SJSA1 (cell line): ENCODE measurements at regions not wholly inside any gene's neighbourhood (a gene's known extent, or its start where the extent isn't known, plus 50 kb on each side); places are given as distances from the start of the nearest gene placed in this dataset.
"Not testable (repeated sequence)": the region's sequence is repeated elsewhere in the genome, so short reads cannot be mapped to it uniquely, and the experiment has no call there.

Experiments
- DNase-seq, 2 experiments: peaks; one replicate each; pipeline ENCODE4 v3.0.0-alpha.2; 2015 to 2020; ENCODE audit warnings: low spot score in 2 of 2, low read depth in 1 of 2
- H3K27ac ChIP-seq: fragments of 250-450 bp; sonication (Bioruptor Pico); 2 replicates; pipeline ENCODE4 v1.5.1; 2020; ENCODE audit warnings: mild to moderate bottlenecking, moderate library complexity
- H3K27me3 ChIP-seq: fragments of 250-450 bp; sonication (Bioruptor Pico); replicated peaks from 2 replicates; pipeline ENCODE4 v1.5.1; 2020; ENCODE audit warnings: mild to moderate bottlenecking, moderate library complexity
- H3K36me3 ChIP-seq: fragments of 250-450 bp; sonication (Bioruptor Pico); 2 replicates; pipeline ENCODE4 v1.5.1; 2020; ENCODE audit warnings: mild to moderate bottlenecking
- H3K4me1 ChIP-seq: fragments of 250-450 bp; sonication (Bioruptor Pico); replicated peaks from 2 replicates; pipeline ENCODE4 v1.6.1; 2021; ENCODE audit warnings: mild to moderate bottlenecking
- H3K4me3 ChIP-seq: fragments of 250-450 bp; sonication (Bioruptor Pico); 2 replicates; pipeline ENCODE4 v1.5.1; 2020; ENCODE audit warnings: mild to moderate bottlenecking
- H3K9me3 ChIP-seq: fragments of 250-450 bp; sonication (Bioruptor Pico); replicated peaks from 2 replicates; pipeline ENCODE4 v1.5.1; 2020; ENCODE audit warnings: mild to moderate bottlenecking

GRCh38 chr3:145900056-145900829, 260.7 kb downstream of the PLOD2 start:
- no peak for DNase-seq
- Histone ChIP-seq H3K9me3 (no peaks in the 10 kb centered on the region), H3K4me1 (no peaks in the 10 kb centered on the region), H3K27me3 (no peaks in the 10 kb centered on the region), H3K36me3 (no peaks in the 10 kb centered on the region), H3K4me3 (no peak overlapping the region), H3K27ac (no peak overlapping the region)

- no peak for DNase-seq
These were observed 258.8 kb downstream of the PLOD2 start for GRCh38 chr3:145902166-145902565.

GRCh38 chr3:145903472-145904013, 257.4 kb downstream of the PLOD2 start:
- Histone ChIP-seq H3K27ac (no peak overlapping the region), H3K4me1 (no peaks in the 10 kb centered on the region), H3K27me3 (no peaks in the 10 kb centered on the region), H3K4me3 (no peak overlapping the region), H3K9me3 (no peaks in the 10 kb centered on the region), H3K36me3 (no peaks in the 10 kb centered on the region)
- DNase-seq = no peak

More at GRCh38 chr3:145902166-145902565, 258.8 kb downstream of the PLOD2 start:
- Histone ChIP-seq H3K36me3 (no peaks in the 10 kb centered on the region), H3K4me3 (no peak overlapping the region), H3K27ac (no peak overlapping the region), H3K4me1 (no peaks in the 10 kb centered on the region), H3K27me3 (no peaks in the 10 kb centered on the region), H3K9me3 (no peaks in the 10 kb centered on the region)

GRCh38 chr3:145904138-145904537, 256.8 kb downstream of the PLOD2 start:
- Histone ChIP-seq H3K27me3 (no peaks in the 10 kb centered on the region), H3K27ac (no peak overlapping the region), H3K4me1 (no peaks in the 10 kb centered on the region), H3K4me3 (no peak overlapping the region), H3K9me3 (no peaks in the 10 kb centered on the region), H3K36me3 (no peaks in the 10 kb centered on the region)
- no peak for DNase-seq

GRCh38 chr3:145906301-145906700, 254.7 kb downstream of the PLOD2 start:
- Histone ChIP-seq H3K27me3 (no peaks in the 10 kb centered on the region), H3K9me3 (no peaks in the 10 kb centered on the region), H3K27ac (no peak overlapping the region), H3K4me3 (no peak overlapping the region), H3K36me3 (no peaks in the 10 kb centered on the region), H3K4me1 (no peaks in the 10 kb centered on the region)
- DNase-seq = no peak

GRCh38 chr3:145906755-145907154, 254.2 kb downstream of the PLOD2 start:
- no peaks in the 10 kb centered on the region for H3K4me1 ChIP-seq
- H3K27me3 ChIP-seq = no peaks in the 10 kb centered on the region
- no peak overlapping the region for H3K4me3 ChIP-seq
- DNase-seq = no peak
- H3K36me3 ChIP-seq = no peaks in the 10 kb centered on the region
- H3K9me3 ChIP-seq = no peaks in the 10 kb centered on the region
- no peak overlapping the region for H3K27ac ChIP-seq

GRCh38 chr3:145911016-145911415, 250.0 kb downstream of the PLOD2 start:
- Histone ChIP-seq H3K4me3 (no peak overlapping the region), H3K27ac (no peak overlapping the region), H3K27me3 (no peaks in the 10 kb centered on the region), H3K9me3 (no peaks in the 10 kb centered on the region), H3K4me1 (no peaks in the 10 kb centered on the region), H3K36me3 (no peaks in the 10 kb centered on the region)
- DNase-seq = no peak

- Histone ChIP-seq H3K27me3 (no peaks in the 10 kb centered on the region), H3K9me3 (no peaks in the 10 kb centered on the region)
- DNase-seq = no peak
These were observed 245.2 kb downstream of the PLOD2 start for GRCh38 chr3:145915787-145916186.

GRCh38 chr3:145927736-145928135, 233.2 kb downstream of the PLOD2 start:
- not testable (repeated sequence) for H3K27me3 ChIP-seq, H3K4me1 ChIP-seq

More at GRCh38 chr3:145915787-145916186, 245.2 kb downstream of the PLOD2 start:
- Histone ChIP-seq H3K4me3 (no peak overlapping the region), H3K27ac (no peak overlapping the region), H3K36me3 (no peaks in the 10 kb centered on the region), H3K4me1 (no peaks in the 10 kb centered on the region)

GRCh38 chr3:145936971-145937370, 224.0 kb downstream of the PLOD2 start:
- no peaks in the 10 kb centered on the region for H3K27me3 ChIP-seq
- peak in 1 of 2 experiments; percentile 33 for DNase-seq

More at GRCh38 chr3:145927736-145928135, 233.2 kb downstream of the PLOD2 start:
- H3K27ac ChIP-seq, DNase-seq, H3K9me3 ChIP-seq, H3K4me3 ChIP-seq, H3K36me3 ChIP-seq: not testable (repeated sequence)

GRCh38 chr3:145939431-145939830, 221.6 kb downstream of the PLOD2 start:
- Histone ChIP-seq H3K4me3 (no peak overlapping the region), H3K9me3 (no peaks in the 10 kb centered on the region), H3K27me3 (no peaks in the 10 kb centered on the region), H3K36me3 (no peaks in the 10 kb centered on the region), H3K27ac (no peak overlapping the region), H3K4me1 (no peaks in the 10 kb centered on the region; the same call in 1 of the 2 replicates)
- DNase-seq = no peak

More at GRCh38 chr3:145936971-145937370, 224.0 kb downstream of the PLOD2 start:
- Histone ChIP-seq H3K4me1 (no peaks in the 10 kb centered on the region; the same call in 1 of the 2 replicates), H3K27ac (no peak overlapping the region), H3K4me3 (no peak overlapping the region), H3K9me3 (no peaks in the 10 kb centered on the region), H3K36me3 (no peaks in the 10 kb centered on the region)

- Histone ChIP-seq H3K4me1 (no peaks in the 10 kb centered on the region; the same call in 1 of the 2 replicates), H3K27ac (no peak overlapping the region), H3K9me3 (no peaks in the 10 kb centered on the region), H3K27me3 (no peaks in the 10 kb centered on the region), H3K4me3 (no peak overlapping the region), H3K36me3 (no peaks in the 10 kb centered on the region)
- DNase-seq = no peak
These were observed 218.9 kb downstream of the PLOD2 start for GRCh38 chr3:145942052-145942451.

GRCh38 chr3:145943952-145944351, 217.0 kb downstream of the PLOD2 start:
- no peak for DNase-seq
- no peaks in the 10 kb centered on the region for H3K36me3 ChIP-seq
- no peak overlapping the region for H3K27ac ChIP-seq
- H3K9me3 ChIP-seq = no peaks in the 10 kb centered on the region
- H3K4me3 ChIP-seq = no peak overlapping the region
- no peaks in the 10 kb centered on the region for H3K27me3 ChIP-seq
- H3K4me1 ChIP-seq = no peaks in the 10 kb centered on the region

GRCh38 chr3:145951441-145951840, 209.5 kb downstream of the PLOD2 start:
- no peak overlapping the region for H3K27ac ChIP-seq
- H3K9me3 ChIP-seq = no peaks in the 10 kb centered on the region
- no peak for DNase-seq

More at GRCh38 chr3:145951441-145951840, 209.5 kb downstream of the PLOD2 start:
- no peaks in the 10 kb centered on the region for H3K4me1 ChIP-seq
- H3K4me3 ChIP-seq = no peak overlapping the region
- H3K36me3 ChIP-seq = no peaks in the 10 kb centered on the region
- no peaks in the 10 kb centered on the region for H3K27me3 ChIP-seq
